ENCODE measurements at regions not wholly inside any gene's neighbourhood (a gene's known extent, or its start where the extent isn't known, plus 50 kb on each side); places are given as distances from the start of the nearest gene placed in this dataset.

DNA sequence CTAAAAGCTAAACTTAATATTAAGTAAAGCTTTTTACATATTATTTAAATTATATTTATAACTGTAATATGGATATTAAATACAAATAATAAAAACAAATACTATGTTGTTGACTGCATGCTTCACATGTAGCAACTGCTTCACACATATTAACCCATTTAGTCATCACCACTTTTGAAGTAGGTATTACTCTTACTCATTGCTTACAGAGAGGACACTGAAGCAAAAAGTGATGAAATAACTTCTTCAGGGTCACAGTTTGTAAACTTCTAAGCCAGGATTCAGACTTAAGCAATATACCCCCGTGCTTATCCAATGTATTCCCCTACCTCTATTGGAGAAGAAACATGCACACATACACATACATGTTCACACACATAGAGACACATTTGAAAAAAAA lies 166.6 kb downstream of the DKK2 start:
- intact Hi-C loops (cut with micrococcal nuclease): no loop called here
- no peaks in the 10 kb centered on the region for H3K4me1 Mint-ChIP-seq (ENCODE audit: low read depth)
- no peak overlapping the region for H3K27ac Mint-ChIP-seq
- H3K4me3 Mint-ChIP-seq: no peak overlapping the region
- no peaks in the 10 kb centered on the region for H3K27me3 Mint-ChIP-seq
- peaks cover 3% of the 10 kb centered on the region for H3K9me3 Mint-ChIP-seq
- H3K36me3 Mint-ChIP-seq (ENCODE audit: low read depth): no peaks in the 10 kb centered on the region

DNA sequence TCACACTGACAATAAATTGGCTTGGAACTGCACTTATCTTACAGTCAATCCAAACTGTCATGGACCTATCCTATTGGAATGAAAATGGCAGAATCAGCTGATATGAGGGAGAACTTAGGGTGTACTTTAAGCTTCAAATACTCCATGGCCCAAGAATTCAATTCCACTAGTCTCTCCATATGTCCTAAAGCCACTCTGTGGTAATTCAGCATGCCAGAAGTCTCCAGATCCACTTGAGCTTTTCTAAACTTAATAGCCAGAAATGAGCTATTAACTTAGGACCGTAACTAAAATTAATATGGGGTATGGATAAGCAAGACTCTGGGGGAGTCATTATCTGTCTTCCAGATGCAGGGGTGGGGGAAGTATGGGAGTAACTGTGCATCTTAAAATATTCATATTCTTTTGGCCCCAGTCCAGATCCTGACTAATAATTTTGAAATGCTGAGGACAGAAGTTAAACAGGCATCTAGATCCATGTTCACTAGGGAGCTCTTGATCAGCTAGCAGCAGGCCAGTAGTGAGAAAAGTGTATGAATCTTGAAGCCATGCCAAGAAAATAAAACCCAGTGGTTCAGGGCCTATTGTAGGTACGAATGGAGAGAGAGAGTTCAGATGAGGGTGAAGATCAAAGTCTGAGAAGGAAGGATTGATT lies 167.6 kb downstream of the DKK2 start:
- no peaks in the 10 kb centered on the region for H3K27me3 Mint-ChIP-seq
- intact Hi-C loops (cut with micrococcal nuclease): no loop called here
- H3K9me3 Mint-ChIP-seq: no peaks in the 10 kb centered on the region
- H3K4me1 Mint-ChIP-seq (ENCODE audit: low read depth): no peaks in the 10 kb centered on the region
- no peak overlapping the region for H3K4me3 Mint-ChIP-seq
- no peaks in the 10 kb centered on the region for H3K36me3 Mint-ChIP-seq (ENCODE audit: low read depth)
- H3K27ac Mint-ChIP-seq: no peak overlapping the region

DNA sequence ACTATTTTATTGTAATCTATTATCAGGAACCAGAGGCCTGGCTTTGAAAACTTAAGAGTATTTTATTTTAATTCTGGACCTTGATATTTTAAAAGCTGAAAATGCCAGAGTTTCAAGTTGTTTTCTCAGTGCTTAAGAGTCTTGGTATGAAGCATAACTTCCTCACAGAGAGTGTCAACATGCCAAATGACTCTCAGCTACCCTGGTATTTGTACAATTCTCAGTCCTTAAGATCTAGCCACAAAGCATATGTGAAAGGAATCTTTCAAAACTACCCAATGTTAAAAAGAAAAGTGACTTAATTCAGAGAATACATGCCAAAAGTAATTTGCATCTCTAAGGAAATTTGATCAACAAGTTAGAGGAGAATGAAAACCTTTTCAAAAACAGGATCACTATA lies 171.9 kb downstream of the DKK2 start:
- H3K4me3 Mint-ChIP-seq: no peak overlapping the region
- no peaks in the 10 kb centered on the region for H3K4me1 Mint-ChIP-seq (ENCODE audit: low read depth)
- no peaks in the 10 kb centered on the region for H3K9me3 Mint-ChIP-seq
- no peak overlapping the region for H3K27ac Mint-ChIP-seq
- intact Hi-C loops (cut with micrococcal nuclease): no loop called here
- no peaks in the 10 kb centered on the region for H3K27me3 Mint-ChIP-seq
- no peaks in the 10 kb centered on the region for H3K36me3 Mint-ChIP-seq (ENCODE audit: low read depth)

DNA sequence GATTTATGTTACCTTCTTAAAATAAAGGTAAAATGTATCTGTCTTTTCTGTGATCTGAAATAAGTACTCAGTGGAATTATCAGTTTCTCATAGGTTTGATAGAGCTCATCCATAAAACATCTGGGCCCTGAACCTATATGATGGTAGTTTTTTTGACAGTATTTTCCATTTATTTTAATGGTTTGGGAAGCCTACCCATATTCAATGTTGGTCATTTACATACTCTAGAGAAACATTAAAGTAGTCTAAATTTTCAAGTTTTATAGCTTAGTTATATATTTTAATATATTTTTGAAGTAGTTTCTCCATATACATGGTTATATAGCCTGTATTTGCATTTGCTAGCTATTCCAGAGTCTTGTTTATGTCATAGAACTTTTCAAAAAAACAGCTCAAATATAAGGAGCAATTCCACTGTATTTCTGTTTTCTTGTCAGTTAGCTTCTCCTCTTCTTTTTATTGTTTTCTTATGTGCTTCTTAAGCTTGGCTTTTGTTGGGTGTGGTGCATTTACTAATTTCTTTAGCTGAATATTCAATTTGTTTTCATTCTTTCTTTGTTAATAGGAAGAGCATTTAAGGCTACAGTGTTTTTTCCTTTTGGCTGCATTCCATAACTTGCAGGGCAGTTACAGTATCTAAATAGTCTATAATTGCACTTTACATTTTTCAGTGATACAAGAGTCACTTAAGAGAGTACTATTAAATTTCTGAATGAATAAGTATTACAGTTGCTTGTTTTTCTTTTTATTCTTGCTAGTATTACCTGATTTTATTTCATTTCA lies 181.4 kb downstream of the DKK2 start:
- Mint-ChIP-seq H3K27me3 (no peaks in the 10 kb centered on the region), H3K4me3 (no peak overlapping the region), H3K27ac (no peak overlapping the region)

DNA sequence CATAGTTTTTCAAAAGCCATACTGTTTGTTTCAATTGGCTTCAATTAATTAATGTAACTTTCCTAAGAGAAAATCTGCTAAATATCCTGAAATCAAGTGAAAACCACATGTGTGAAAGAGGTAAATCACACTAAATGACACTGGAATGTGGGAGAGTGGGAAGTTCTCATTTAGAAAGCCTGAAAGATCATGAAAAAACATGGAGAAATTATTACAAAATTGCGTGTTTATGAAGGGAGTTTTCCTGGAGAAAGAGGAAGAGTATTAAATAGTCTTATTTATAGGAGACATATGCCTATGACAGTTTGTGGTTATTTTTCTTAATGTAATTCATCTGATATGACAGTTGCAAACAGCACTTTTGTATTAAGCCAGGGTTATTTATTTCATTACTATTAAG lies 183.7 kb downstream of the DKK2 start:
- Mint-ChIP-seq H3K4me3 (no peak overlapping the region), H3K36me3 (ENCODE audit: low read depth) (no peaks in the 10 kb centered on the region), H3K27ac (no peak overlapping the region), H3K4me1 (ENCODE audit: low read depth) (no peaks in the 10 kb centered on the region), H3K9me3 (no peaks in the 10 kb centered on the region), H3K27me3 (no peaks in the 10 kb centered on the region)
- intact Hi-C loops (cut with micrococcal nuclease): no loop called here

More for the DNA sequence above, 181.4 kb downstream of the DKK2 start:
- Mint-ChIP-seq H3K36me3 (ENCODE audit: low read depth) (no peaks in the 10 kb centered on the region), H3K4me1 (ENCODE audit: low read depth) (no peaks in the 10 kb centered on the region), H3K9me3 (peaks cover 9% of the 10 kb centered on the region)
- intact Hi-C loops (cut with micrococcal nuclease): no loop called here

DNA sequence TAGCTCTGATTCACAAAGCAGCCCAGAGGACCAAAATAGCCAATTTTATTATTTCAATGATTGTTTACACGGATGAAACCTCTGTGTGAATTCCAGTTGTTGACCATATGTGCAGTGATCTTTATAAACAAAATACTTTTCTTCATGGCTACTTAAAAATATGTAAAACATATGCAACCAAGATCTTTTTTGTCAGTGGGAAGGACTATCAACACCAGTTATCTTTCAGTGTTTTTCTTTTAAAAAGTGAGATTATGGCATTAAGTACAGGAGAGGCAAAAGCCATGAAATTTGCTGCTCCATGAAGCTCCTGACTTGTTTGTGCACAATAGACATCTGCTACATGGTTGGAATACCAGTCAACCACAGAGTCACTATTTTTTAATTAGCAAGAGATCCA lies 184.4 kb downstream of the DKK2 start:
- Mint-ChIP-seq H3K4me1 (ENCODE audit: low read depth) (no peaks in the 10 kb centered on the region), H3K27ac (no peak overlapping the region), H3K9me3 (no peaks in the 10 kb centered on the region), H3K4me3 (no peak overlapping the region), H3K27me3 (no peaks in the 10 kb centered on the region), H3K36me3 (ENCODE audit: low read depth) (no peaks in the 10 kb centered on the region)
- intact Hi-C loops (cut with micrococcal nuclease): no loop called here

DNA sequence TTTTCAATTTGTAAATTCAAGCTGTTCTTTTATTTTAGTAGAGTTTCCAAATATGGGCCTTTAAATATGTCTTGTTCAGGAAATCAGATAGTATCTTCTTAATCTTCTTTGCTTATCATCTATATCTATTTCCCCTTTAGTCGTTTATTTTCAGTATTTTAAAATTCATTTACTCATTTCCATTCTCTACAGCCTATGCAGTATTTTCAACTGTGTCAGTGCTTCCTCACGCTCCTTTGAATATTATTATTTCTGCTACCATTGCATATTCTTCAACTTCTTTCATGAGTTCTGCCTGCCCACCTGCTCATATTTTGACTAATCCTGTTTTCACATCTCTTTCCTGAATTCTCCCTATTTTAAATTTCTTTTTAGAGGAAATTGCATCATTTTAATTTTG lies 185.4 kb downstream of the DKK2 start:
- H3K27ac Mint-ChIP-seq: no peak overlapping the region
- H3K27me3 Mint-ChIP-seq: no peaks in the 10 kb centered on the region
- no peaks in the 10 kb centered on the region for H3K36me3 Mint-ChIP-seq (ENCODE audit: low read depth)
- intact Hi-C loops (cut with micrococcal nuclease): no loop called here
- H3K4me1 Mint-ChIP-seq (ENCODE audit: low read depth): no peaks in the 10 kb centered on the region
- no peaks in the 10 kb centered on the region for H3K9me3 Mint-ChIP-seq
- H3K4me3 Mint-ChIP-seq: no peak overlapping the region

DNA sequence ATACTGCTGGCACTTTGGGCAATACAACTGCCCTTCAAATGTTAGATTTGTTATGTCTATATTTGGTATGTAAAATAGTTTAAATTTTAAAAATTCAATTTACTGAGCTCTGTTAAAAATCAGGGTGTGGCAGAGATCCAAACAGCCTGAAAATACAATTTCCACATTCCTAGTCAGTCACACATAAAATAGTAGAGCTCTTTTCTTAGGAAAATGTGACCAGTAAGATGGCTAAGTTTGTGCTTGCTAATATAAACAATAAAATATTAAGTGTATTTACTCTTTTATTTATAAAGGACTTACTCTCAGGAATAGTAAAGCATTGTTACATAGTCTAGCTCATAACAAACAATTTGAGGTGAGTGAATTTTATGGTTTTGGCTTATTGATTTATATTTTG lies 200.2 kb downstream of the DKK2 start:
- Mint-ChIP-seq H3K4me1 (ENCODE audit: low read depth) (no peaks in the 10 kb centered on the region), H3K4me3 (no peak overlapping the region), H3K27ac (no peak overlapping the region), H3K9me3 (peaks cover 25% of the 10 kb centered on the region), H3K36me3 (ENCODE audit: low read depth) (no peaks in the 10 kb centered on the region), H3K27me3 (no peaks in the 10 kb centered on the region)
- intact Hi-C loops (cut with micrococcal nuclease): no loop called here

DNA sequence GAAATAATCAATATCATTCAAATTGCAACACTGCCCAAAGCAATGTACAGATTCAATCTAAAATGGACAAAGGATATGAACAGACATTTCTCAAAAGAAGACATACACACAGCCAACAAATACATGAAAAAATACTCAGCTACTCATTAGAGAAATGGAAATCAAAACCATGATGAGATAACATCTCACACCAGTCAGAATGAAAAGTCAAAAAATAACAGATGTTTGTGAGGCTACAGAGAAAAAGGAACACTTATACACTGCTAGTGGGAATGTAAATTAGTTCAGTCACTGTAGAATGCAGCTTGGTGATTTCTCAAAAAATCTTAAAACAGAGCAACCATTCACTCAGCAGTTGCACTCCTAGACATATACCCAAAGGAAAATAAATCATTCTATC lies 205.2 kb downstream of the DKK2 start:
- Mint-ChIP-seq H3K27ac (no peak overlapping the region), H3K4me3 (no peak overlapping the region), H3K4me1 (ENCODE audit: low read depth) (no peaks in the 10 kb centered on the region), H3K27me3 (peaks cover 2% of the 10 kb centered on the region), H3K36me3 (ENCODE audit: low read depth) (no peaks in the 10 kb centered on the region), H3K9me3 (no peaks in the 10 kb centered on the region)
- intact Hi-C loops (cut with micrococcal nuclease): no loop called here

DNA sequence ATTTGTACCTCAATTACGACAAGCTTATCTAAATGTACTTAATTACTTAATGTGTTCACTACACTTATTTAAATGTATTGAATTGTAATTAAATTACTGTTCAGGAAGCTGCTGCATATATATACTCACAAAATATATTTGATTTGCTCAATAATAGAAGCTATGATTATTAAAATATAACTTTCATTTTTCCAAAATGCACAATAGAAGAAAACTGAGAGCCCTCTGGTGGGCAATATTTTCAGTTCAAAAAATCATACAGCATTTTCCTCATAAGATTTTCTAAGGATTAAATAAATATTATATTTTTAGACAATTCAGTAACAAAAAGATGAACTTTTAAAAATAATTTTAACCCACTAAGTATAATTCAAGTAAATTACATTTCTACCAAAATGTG lies 217.3 kb downstream of the DKK2 start:
- intact Hi-C loops (cut with micrococcal nuclease): no loop called here
- H3K9me3 Mint-ChIP-seq: no peaks in the 10 kb centered on the region
- H3K27me3 Mint-ChIP-seq: no peaks in the 10 kb centered on the region

DNA sequence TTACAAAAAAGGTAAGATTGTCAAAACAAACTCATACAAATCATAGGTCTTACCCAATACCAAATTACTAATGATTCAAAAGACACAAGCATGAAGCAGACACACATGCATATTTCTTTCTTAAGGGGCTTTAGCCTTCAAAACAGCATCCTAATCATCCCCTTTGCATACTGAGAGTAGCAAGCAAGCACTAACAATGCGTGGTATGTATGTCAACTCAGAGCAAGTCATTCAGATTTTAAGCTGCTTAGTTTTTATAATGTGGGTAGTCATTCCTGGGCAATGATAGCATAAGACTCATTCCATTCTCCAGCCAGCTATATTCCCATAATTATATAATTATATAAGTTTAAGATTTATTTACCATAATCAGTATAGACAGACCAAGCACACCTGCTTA lies 219.6 kb downstream of the DKK2 start:
- Mint-ChIP-seq H3K36me3 (ENCODE audit: low read depth) (no peaks in the 10 kb centered on the region), H3K27ac (no peak overlapping the region), H3K4me1 (ENCODE audit: low read depth) (no peaks in the 10 kb centered on the region), H3K4me3 (no peak overlapping the region), H3K27me3 (no peaks in the 10 kb centered on the region), H3K9me3 (no peaks in the 10 kb centered on the region)
- intact Hi-C loops (cut with micrococcal nuclease): no loop called here

More for the DNA sequence above, 217.3 kb downstream of the DKK2 start:
- Mint-ChIP-seq H3K4me1 (ENCODE audit: low read depth) (no peaks in the 10 kb centered on the region), H3K36me3 (ENCODE audit: low read depth) (no peaks in the 10 kb centered on the region), H3K4me3 (no peak overlapping the region), H3K27ac (no peak overlapping the region)

DNA sequence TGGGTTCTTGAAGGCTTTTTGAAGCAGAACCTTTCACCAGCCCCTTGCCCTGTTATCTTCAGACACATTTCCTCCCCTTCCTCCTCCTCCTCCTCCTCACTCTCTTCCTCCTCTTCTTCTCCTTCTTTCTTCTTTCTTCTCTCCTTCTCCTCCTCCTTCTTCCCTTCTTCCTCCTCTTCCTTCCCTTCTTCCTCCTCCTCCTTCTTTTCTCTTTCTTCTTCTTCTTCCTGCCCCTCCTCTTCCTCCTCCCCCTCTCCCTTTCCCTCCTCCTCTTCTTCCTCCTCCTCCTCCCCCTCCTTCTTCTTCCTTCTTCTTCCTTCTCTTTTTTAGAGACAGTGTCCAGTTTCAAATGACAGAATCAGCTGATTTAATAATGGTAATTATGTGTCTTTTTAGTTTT lies 226.0 kb downstream of the DKK2 start:
- intact Hi-C loops (cut with micrococcal nuclease): no loop called here
- no peak overlapping the region for H3K4me3 Mint-ChIP-seq
- H3K27ac Mint-ChIP-seq: no peak overlapping the region
- H3K36me3 Mint-ChIP-seq (ENCODE audit: low read depth): no peaks in the 10 kb centered on the region
- H3K27me3 Mint-ChIP-seq: peaks cover 2% of the 10 kb centered on the region
- H3K9me3 Mint-ChIP-seq: no peaks in the 10 kb centered on the region
- no peaks in the 10 kb centered on the region for H3K4me1 Mint-ChIP-seq (ENCODE audit: low read depth)

DNA sequence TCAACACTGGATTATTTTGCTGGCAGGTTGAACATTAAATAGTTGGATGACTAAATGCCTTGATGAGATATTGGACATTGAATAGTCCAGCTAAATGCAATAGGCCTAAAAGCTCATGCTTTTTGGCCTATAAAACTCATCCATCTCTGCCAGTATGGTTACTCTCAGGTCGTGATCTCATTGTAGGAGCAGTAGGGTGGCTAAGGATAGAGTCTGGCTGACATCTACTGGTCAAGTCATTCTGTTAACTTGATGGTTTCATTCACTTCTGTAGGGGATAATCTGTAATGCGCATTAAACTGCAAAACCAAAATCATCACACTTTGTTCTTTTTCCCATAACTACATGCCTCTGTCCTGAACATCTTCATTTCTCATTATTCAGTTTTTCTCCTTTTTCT lies 227.0 kb downstream of the DKK2 start:
- Mint-ChIP-seq H3K36me3 (ENCODE audit: low read depth) (no peaks in the 10 kb centered on the region), H3K27ac (no peak overlapping the region), H3K4me3 (no peak overlapping the region), H3K27me3 (peaks cover 2% of the 10 kb centered on the region), H3K9me3 (no peaks in the 10 kb centered on the region), H3K4me1 (ENCODE audit: low read depth) (no peaks in the 10 kb centered on the region)
- intact Hi-C loops (cut with micrococcal nuclease): loop anchor here (2.0 kb wide), 2 partner anchors 438 to 480 kb away; no protein-coding TSS in a partner anchor

DNA sequence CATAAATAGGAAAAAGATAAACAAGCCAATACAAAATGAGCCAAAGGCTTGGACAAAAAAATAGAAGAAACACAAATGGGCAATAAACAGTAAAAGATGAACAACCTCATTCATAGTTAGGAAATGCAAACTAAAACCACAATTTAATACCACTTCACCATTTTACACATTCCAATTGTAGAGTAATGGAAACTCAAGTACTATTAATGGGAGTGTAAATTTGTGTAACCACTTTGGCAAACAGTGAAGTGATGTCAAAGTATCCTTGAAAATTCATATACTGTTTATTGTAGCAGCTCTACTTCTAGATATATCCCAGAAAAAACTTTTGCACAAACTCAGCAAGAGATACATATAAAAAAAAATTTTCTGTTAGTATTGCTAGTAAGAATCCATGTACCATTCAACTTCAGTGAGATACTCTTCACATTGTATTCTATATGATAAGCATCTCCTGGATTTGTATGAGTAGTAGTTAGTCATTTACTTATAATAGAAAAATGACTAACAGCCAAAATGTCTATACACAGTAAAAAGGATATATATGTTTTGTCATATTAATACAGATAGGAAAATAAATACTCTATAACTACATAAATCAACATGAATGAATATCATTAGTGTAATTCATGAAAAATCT lies 229.8 kb downstream of the DKK2 start:
- Mint-ChIP-seq H3K27me3 (peaks cover 2% of the 10 kb centered on the region), H3K36me3 (ENCODE audit: low read depth) (no peaks in the 10 kb centered on the region), H3K4me3 (no peak overlapping the region), H3K4me1 (ENCODE audit: low read depth) (no peaks in the 10 kb centered on the region), H3K27ac (no peak overlapping the region), H3K9me3 (no peaks in the 10 kb centered on the region)
- intact Hi-C loops (cut with micrococcal nuclease): no loop called here

Measured in dendritic cell treated with granulocyte-macrophage colony-stimulating factor and Interleukin-4, amounts not matched to agents 40 ng/mL and 50 ng/mL, for 4 days (primary cell).